ENCODE measurements at regions not wholly inside any gene's neighbourhood (a gene's known extent, or its start where the extent isn't known, plus 50 kb on each side); places are given as distances from the start of the nearest gene placed in this dataset.

GRCh38 chr6:137998461-137999019, 108.7 kb downstream of the PERP start:
- Histone ChIP-seq H3K4me3 (ENCODE audit: low read length) (no peak overlapping the region), H3K9me2 (replicated peaks; ENCODE audit: low read length) (no peaks in the 10 kb centered on the region), H2AFZ (ENCODE audit: low read length) (no peak overlapping the region), H3K27ac (ENCODE audit: low read length) (no peak overlapping the region), H3K4me2 (ENCODE audit: low read length) (no peak overlapping the region), H3K27me3 (ENCODE audit: low read length) (no peaks in the 10 kb centered on the region), H3K79me2 (ENCODE audit: low read length) (no peaks in the 10 kb centered on the region), H3F3A (ENCODE audit: low read length, unreplicated experiment) (no peaks in the 10 kb centered on the region), H3K9me3 (ENCODE audit: low read length) (no peaks in the 10 kb centered on the region), H3K36me3 (ENCODE audit: low read depth, low read length) (no peaks in the 10 kb centered on the region), H3K4me1 (ENCODE audit: insufficient read depth, low read length) (no peaks in the 10 kb centered on the region), H3K9ac (ENCODE audit: low read length) (no peak overlapping the region), H4K20me1 (ENCODE audit: low read length) (no peaks in the 10 kb centered on the region)
- BruUV-seq (replicated peaks), result no TSS peak
- DNase-seq, result no peak
- ChIA-PET POLR2A (ENCODE audit: unreplicated experiment) (no interaction called here), CTCF (no interaction called here)
- intact Hi-C loops (cut with micrococcal nuclease), result no loop called here
- ATAC-seq, result no peak
- TF ChIP-seq EZH2 (IDR thresholded peaks at IDR 0.05; ENCODE audit: low read length, unreplicated experiment), result no peak
- TF ChIP-seq EZH2phosphoT487 (IDR thresholded peaks at IDR 0.05; ENCODE audit: borderline replicate concordance, low read length), result no peak
- TF ChIP-seq CTCF (conservative IDR thresholded peaks at IDR 0.05; ENCODE audit: low read depth, low read length), result no peak

DNA sequence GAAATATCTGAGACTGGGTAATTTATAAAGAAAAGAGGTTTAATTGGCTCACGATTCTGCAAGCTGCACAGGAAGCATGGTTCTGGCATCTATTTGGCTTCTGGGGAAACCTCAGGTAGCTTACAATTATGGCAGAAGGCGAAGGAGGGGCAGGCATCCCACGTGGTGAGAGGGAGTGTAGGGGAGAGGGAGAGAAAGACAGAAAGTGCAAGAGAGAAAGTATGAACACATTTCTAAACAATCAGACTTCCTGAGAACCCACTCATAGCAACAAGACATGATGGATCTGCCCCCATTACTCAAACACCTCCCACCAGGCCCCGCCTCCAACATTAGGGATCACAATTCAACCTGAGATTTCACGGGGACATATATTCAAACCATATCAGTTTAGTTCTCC, 107.4 kb downstream of the PERP start:
- H4K20me1 ChIP-seq (ENCODE audit: low read length), result no peaks in the 10 kb centered on the region
- no peaks in the 10 kb centered on the region for H3F3A ChIP-seq (ENCODE audit: low read length, unreplicated experiment)
- TF ChIP-seq EZH2 (IDR thresholded peaks at IDR 0.05; ENCODE audit: low read length, unreplicated experiment) (no peak), EZH2phosphoT487 (IDR thresholded peaks at IDR 0.05; ENCODE audit: borderline replicate concordance, low read length) (no peak), CTCF (conservative IDR thresholded peaks at IDR 0.05; ENCODE audit: low read depth, low read length) (no peak)
- H3K27ac ChIP-seq (ENCODE audit: low read length), result no peak overlapping the region
- no peaks in the 10 kb centered on the region for H3K36me3 ChIP-seq (ENCODE audit: low read depth, low read length)
- no peak overlapping the region for H3K4me3 ChIP-seq (ENCODE audit: low read length)
- ChIA-PET CTCF (no interaction called here), POLR2A (ENCODE audit: unreplicated experiment) (no interaction called here)
- H3K4me1 ChIP-seq (ENCODE audit: insufficient read depth, low read length), result peaks cover 4% of the 10 kb centered on the region
- H3K9ac ChIP-seq (ENCODE audit: low read length), result no peak overlapping the region
- no peaks in the 10 kb centered on the region for H3K79me2 ChIP-seq (ENCODE audit: low read length)
- no peak for ATAC-seq
- H3K27me3 ChIP-seq (ENCODE audit: low read length), result no peaks in the 10 kb centered on the region
- intact Hi-C loops (cut with micrococcal nuclease), result loop anchor here (10.0 kb wide), 1 partner anchor 295 kb away; no protein-coding TSS in a partner anchor
- DNase-seq, result no peak
- H3K4me2 ChIP-seq (ENCODE audit: low read length), result no peak overlapping the region
- H3K9me3 ChIP-seq (ENCODE audit: low read length), result no peaks in the 10 kb centered on the region
- BruUV-seq (replicated peaks), result no TSS peak
- H3K9me2 ChIP-seq (replicated peaks; ENCODE audit: low read length), result no peaks in the 10 kb centered on the region
- H2AFZ ChIP-seq (ENCODE audit: low read length), result no peak overlapping the region

GRCh38 chr6:138000941-138001340, 106.3 kb downstream of the PERP start:
- Histone ChIP-seq H3K4me2 (ENCODE audit: low read length) (no peak overlapping the region), H3K27me3 (ENCODE audit: low read length) (no peaks in the 10 kb centered on the region), H3K36me3 (ENCODE audit: low read depth, low read length) (no peaks in the 10 kb centered on the region), H3F3A (ENCODE audit: low read length, unreplicated experiment) (no peaks in the 10 kb centered on the region), H3K4me3 (ENCODE audit: low read length) (no peak overlapping the region), H3K27ac (ENCODE audit: low read length) (no peak overlapping the region), H2AFZ (ENCODE audit: low read length) (no peak overlapping the region), H3K79me2 (ENCODE audit: low read length) (no peaks in the 10 kb centered on the region), H3K9me3 (ENCODE audit: low read length) (no peaks in the 10 kb centered on the region), H3K4me1 (ENCODE audit: insufficient read depth, low read length) (peaks cover 5% of the 10 kb centered on the region), H4K20me1 (ENCODE audit: low read length) (no peaks in the 10 kb centered on the region), H3K9me2 (replicated peaks; ENCODE audit: low read length) (no peaks in the 10 kb centered on the region), H3K9ac (ENCODE audit: low read length) (no peak overlapping the region)
- BruUV-seq (replicated peaks), result no TSS peak
- ChIA-PET CTCF (no interaction called here), POLR2A (ENCODE audit: unreplicated experiment) (no interaction called here)
- DNase-seq, result no peak
- ATAC-seq, result no peak
- intact Hi-C loops (cut with micrococcal nuclease), result loop anchor here (1.0 to 10.0 kb wide), 2 partner anchors 108 to 294 kb away; no protein-coding TSS in a partner anchor
- no peak for TF ChIP-seq CTCF (conservative IDR thresholded peaks at IDR 0.05; ENCODE audit: low read depth, low read length)
- no peak for TF ChIP-seq EZH2 (IDR thresholded peaks at IDR 0.05; ENCODE audit: low read length, unreplicated experiment)
- no peak for TF ChIP-seq EZH2phosphoT487 (IDR thresholded peaks at IDR 0.05; ENCODE audit: borderline replicate concordance, low read length)
